ENCODE measurements at regions not wholly inside any gene's neighbourhood (a gene's known extent, or its start where the extent isn't known, plus 50 kb on each side); places are given as distances from the start of the nearest gene placed in this dataset.
A peak's percentile ranks its signal among the peaks of the same experiment; 100 is the strongest.

DNA sequence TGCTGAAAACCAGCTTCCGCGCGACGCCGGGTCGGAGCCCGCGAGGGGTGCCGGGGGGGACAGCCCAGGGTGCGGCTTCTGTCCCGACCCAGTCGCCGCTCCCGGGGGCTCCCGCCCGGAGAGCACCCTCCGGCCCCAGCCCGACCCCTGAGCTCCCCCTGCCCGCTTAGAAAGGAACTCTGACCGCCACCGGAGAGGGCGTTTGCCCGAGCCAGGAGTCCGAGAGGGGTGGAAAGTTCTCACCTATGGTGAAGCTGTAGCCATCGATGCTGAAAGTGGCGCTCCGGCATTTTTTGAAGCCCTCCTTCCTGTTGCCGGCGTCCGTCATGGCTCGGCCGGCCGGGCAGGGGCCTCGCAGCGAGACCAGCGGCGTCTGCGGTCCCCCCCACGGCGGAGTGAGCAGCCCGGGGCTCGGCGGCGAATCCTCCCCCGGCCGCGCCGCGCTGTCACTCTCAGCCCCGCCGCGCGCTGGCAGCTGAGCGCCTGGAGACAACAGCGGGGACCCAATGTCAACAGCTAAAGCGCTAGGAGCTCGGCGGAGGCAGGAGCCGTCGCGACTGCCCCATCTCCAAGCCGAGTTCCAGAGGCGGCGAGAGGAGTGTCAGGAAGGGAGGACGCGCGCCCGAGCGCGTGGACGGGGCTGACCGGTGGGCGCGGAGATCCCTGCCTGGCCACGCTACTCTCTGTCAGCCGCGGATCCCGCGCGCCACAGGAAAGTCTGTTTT is 191.6 kb downstream of the LSM5 start:
- ChIA-PET POLR2A (no interaction called here), CTCF (interaction anchor here (2.0 kb wide), 1 partner anchor 88 kb away, joined by 8 read pairs; no protein-coding TSS in a partner anchor)
- H3K4me1 ChIP-seq (ENCODE audit: control insufficient read depth in 1 of 2, insufficient read depth in 2 of 2, low read depth in 1 of 2, low read length in 1 of 2) = no peaks in the 10 kb centered on the region
- peak overlapping the region; percentile 66 for H3K4me2 ChIP-seq
- TF ChIP-seq EZH2phosphoT487 (IDR thresholded peaks at IDR 0.05; ENCODE audit: borderline replicate concordance, low read depth) (peak; percentile 33; the same call in 1 of the 2 replicates), EP300 (IDR thresholded peaks at IDR 0.05; ENCODE audit: borderline replicate concordance in 1 of 2, low read depth in 1 of 2, low read length in 1 of 2) (no peak)
- no peaks in the 10 kb centered on the region for H3K9me3 ChIP-seq
- H3K9ac ChIP-seq = no peak overlapping the region
- no peaks in the 10 kb centered on the region for H4K20me1 ChIP-seq (ENCODE audit: insufficient read depth)
- H3F3A ChIP-seq (replicated peaks; ENCODE audit: insufficient read depth) = no peaks in the 10 kb centered on the region
- H2AFZ ChIP-seq (ENCODE audit: low read depth) = peak overlapping the region; percentile 56; the same call in 1 of the 2 replicates
- H3K27ac ChIP-seq (ENCODE audit: low read depth in 2 of 2, low read length in 1 of 2) = no peak overlapping the region
- no peaks in the 10 kb centered on the region for H3K9me2 ChIP-seq
- no peaks in the 10 kb centered on the region for H3K36me3 ChIP-seq (replicated peaks in 1 of 2; ENCODE audit: control insufficient read depth in 1 of 2, insufficient read depth in 2 of 2, low read length in 1 of 2)
- no peaks in the 10 kb centered on the region for H3K79me2 ChIP-seq (ENCODE audit: insufficient read depth)
- H3K27me3 ChIP-seq (ENCODE audit: insufficient read depth) = peaks cover 52% of the 10 kb centered on the region
- 2% methylated on average over 50 of the region's 80 CpGs for WGBS (ENCODE audit: low lambda C conversion rate)
- DNase-seq = peak; percentile 43
- peak overlapping the region; percentile 18 to 47; a peak in 3 of 4 replicates for H3K4me3 ChIP-seq (ENCODE audit: low read depth in 2 of 2, low read length in 1 of 2)

DNA sequence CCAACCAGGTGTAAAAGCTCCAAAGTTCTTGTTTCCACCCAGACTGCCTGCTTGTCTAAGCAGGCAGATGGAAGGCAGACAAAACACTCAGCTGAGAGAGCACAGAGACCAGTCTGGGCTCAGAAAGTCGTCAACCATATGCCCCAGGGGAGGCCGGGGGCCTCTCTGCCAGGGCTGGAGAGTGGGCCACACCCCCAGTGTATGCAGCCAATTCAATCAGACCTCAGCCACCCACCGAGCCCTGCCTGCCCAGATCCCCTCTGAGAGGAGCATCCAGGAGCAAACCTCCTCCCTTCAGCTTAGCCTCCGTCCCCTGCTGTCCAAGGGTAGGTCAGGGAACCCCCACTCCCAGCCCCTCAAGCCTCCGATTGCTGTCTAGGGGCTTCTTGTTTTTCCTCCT is 196.3 kb downstream of the LSM5 start:
- Histone ChIP-seq H3K36me3 (replicated peaks in 1 of 2; ENCODE audit: control insufficient read depth in 1 of 2, insufficient read depth in 2 of 2, low read length in 1 of 2) (no peaks in the 10 kb centered on the region), H2AFZ (ENCODE audit: low read depth) (no peak overlapping the region), H3K4me1 (ENCODE audit: control insufficient read depth in 1 of 2, insufficient read depth in 2 of 2, low read depth in 1 of 2, low read length in 1 of 2) (no peaks in the 10 kb centered on the region; a peak in 1 of 4 replicates), H3K9me2 (no peaks in the 10 kb centered on the region), H3K27me3 (ENCODE audit: insufficient read depth) (peaks cover 68% of the 10 kb centered on the region), H3K79me2 (ENCODE audit: insufficient read depth) (no peaks in the 10 kb centered on the region), H3F3A (replicated peaks; ENCODE audit: insufficient read depth) (no peaks in the 10 kb centered on the region), H3K4me3 (ENCODE audit: low read depth in 2 of 2, low read length in 1 of 2) (no peak overlapping the region), H3K9me3 (no peaks in the 10 kb centered on the region), H3K4me2 (no peak overlapping the region), H4K20me1 (ENCODE audit: insufficient read depth) (no peaks in the 10 kb centered on the region), H3K9ac (no peak overlapping the region), H3K27ac (ENCODE audit: low read depth in 2 of 2, low read length in 1 of 2) (no peak overlapping the region)
- no peak for DNase-seq
- TF ChIP-seq, protein P1, sequence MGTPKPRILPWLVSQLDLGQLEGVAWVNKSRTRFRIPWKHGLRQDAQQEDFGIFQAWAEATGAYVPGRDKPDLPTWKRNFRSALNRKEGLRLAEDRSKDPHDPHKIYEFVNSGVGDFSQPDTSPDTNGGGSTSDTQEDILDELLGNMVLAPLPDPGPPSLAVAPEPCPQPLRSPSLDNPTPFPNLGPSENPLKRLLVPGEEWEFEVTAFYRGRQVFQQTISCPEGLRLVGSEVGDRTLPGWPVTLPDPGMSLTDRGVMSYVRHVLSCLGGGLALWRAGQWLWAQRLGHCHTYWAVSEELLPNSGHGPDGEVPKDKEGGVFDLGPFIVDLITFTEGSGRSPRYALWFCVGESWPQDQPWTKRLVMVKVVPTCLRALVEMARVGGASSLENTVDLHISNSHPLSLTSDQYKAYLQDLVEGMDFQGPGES (IDR thresholded peaks at IDR 0.05; ENCODE audit: low read depth, low read length) = no peak
- no peak for TF ChIP-seq SMC3 (IDR thresholded peaks at IDR 0.05; ENCODE audit: low read depth, low read length)
- no peak for TF ChIP-seq CHD2 (IDR thresholded peaks at IDR 0.05; ENCODE audit: low read length, partially characterized antibody)
- no peak for TF ChIP-seq NRF1 (IDR thresholded peaks at IDR 0.05; ENCODE audit: low read depth, low read length)
- TF ChIP-seq MXI1 (IDR thresholded peaks at IDR 0.05; ENCODE audit: low read depth, low read length) = no peak
- TF ChIP-seq, protein P2, sequence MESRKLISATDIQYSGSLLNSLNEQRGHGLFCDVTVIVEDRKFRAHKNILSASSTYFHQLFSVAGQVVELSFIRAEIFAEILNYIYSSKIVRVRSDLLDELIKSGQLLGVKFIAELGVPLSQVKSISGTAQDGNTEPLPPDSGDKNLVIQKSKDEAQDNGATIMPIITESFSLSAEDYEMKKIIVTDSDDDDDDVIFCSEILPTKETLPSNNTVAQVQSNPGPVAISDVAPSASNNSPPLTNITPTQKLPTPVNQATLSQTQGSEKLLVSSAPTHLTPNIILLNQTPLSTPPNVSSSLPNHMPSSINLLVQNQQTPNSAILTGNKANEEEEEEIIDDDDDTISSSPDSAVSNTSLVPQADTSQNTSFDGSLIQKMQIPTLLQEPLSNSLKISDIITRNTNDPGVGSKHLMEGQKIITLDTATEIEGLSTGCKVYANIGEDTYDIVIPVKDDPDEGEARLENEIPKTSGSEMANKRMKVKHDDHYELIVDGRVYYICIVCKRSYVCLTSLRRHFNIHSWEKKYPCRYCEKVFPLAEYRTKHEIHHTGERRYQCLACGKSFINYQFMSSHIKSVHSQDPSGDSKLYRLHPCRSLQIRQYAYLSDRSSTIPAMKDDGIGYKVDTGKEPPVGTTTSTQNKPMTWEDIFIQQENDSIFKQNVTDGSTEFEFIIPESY (IDR thresholded peaks at IDR 0.05; ENCODE audit: borderline replicate concordance, low read depth) = no peak
- TF ChIP-seq, protein P3, sequence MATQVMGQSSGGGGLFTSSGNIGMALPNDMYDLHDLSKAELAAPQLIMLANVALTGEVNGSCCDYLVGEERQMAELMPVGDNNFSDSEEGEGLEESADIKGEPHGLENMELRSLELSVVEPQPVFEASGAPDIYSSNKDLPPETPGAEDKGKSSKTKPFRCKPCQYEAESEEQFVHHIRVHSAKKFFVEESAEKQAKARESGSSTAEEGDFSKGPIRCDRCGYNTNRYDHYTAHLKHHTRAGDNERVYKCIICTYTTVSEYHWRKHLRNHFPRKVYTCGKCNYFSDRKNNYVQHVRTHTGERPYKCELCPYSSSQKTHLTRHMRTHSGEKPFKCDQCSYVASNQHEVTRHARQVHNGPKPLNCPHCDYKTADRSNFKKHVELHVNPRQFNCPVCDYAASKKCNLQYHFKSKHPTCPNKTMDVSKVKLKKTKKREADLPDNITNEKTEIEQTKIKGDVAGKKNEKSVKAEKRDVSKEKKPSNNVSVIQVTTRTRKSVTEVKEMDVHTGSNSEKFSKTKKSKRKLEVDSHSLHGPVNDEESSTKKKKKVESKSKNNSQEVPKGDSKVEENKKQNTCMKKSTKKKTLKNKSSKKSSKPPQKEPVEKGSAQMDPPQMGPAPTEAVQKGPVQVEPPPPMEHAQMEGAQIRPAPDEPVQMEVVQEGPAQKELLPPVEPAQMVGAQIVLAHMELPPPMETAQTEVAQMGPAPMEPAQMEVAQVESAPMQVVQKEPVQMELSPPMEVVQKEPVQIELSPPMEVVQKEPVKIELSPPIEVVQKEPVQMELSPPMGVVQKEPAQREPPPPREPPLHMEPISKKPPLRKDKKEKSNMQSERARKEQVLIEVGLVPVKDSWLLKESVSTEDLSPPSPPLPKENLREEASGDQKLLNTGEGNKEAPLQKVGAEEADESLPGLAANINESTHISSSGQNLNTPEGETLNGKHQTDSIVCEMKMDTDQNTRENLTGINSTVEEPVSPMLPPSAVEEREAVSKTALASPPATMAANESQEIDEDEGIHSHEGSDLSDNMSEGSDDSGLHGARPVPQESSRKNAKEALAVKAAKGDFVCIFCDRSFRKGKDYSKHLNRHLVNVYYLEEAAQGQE (IDR thresholded peaks at IDR 0.05; ENCODE audit: low read depth, low read length) = no peak
- no peak for TF ChIP-seq FOXJ3 (CRISPR knock-in tag; IDR thresholded peaks at IDR 0.05)
- no peak for TF ChIP-seq NFIC (IDR thresholded peaks at IDR 0.05; ENCODE audit: borderline replicate concordance)
- TF ChIP-seq FOXM1 (IDR thresholded peaks at IDR 0.05; ENCODE audit: low read depth) = no peak
- TF ChIP-seq TCF12 (IDR thresholded peaks at IDR 0.05) = no peak
- TF ChIP-seq MEF2A (IDR thresholded peaks at IDR 0.05; ENCODE audit: borderline replicate concordance, low read depth) = no peak
- TF ChIP-seq, protein P4, sequence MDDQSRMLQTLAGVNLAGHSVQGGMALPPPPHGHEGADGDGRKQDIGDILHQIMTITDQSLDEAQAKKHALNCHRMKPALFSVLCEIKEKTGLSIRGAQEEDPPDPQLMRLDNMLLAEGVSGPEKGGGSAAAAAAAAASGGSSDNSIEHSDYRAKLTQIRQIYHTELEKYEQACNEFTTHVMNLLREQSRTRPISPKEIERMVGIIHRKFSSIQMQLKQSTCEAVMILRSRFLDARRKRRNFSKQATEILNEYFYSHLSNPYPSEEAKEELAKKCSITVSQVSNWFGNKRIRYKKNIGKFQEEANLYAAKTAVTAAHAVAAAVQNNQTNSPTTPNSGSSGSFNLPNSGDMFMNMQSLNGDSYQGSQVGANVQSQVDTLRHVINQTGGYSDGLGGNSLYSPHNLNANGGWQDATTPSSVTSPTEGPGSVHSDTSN (IDR thresholded peaks at IDR 0.05) = no peak
- no peak for TF ChIP-seq POLR2AphosphoS5 (IDR thresholded peaks at IDR 0.05; ENCODE audit: low read depth, low read length)
- no peak for TF ChIP-seq GATA2 (CRISPR knock-in tag; IDR thresholded peaks at IDR 0.05)
- ChIA-PET POLR2A (no interaction called here), CTCF (no interaction called here)
- 3% methylated on average over 5 of the region's 5 CpGs for WGBS (ENCODE audit: low lambda C conversion rate)

All from SK-N-SH (cell line).